H1 (cell line): ENCODE measurements at regions not wholly inside any gene's neighbourhood (a gene's known extent, or its start where the extent isn't known, plus 50 kb on each side); places are given as distances from the start of the nearest gene placed in this dataset.

Experiments used
- CTCF ChIA-PET: fragments of 300-600 bp; sonication (Branson Sonifier 250); formaldehyde crosslinking; loops from one replicate; lab custom pipeline; 2021; ENCODE audit not compliant: partially characterized antibody; lab: Charles Lee
- POLR2A ChIA-PET: fragments of 300-600 bp; sonication (Branson Sonifier 250); formaldehyde crosslinking; loops from one replicate; lab custom pipeline; 2021; ENCODE audit warnings: inconsistent platforms; ENCODE audit not compliant: partially characterized antibody; lab: Charles Lee
- DNase-seq, 2 experiments: peaks; one replicate each; pipeline versions ENCODE4 v3.0.0 to v3.0.0-alpha.2; 2010 to 2022; ENCODE audit warnings: low spot score in 2 of 2, low read depth in 1 of 2, mixed read lengths in 1 of 2
- FAIRE-seq: peaks from 2 replicates; lab custom pipeline; 2011; peaks lifted over from hg19 to GRCh38; lab: Jason Lieb, UNC
- H2AFZ ChIP-seq: 2 replicates; pipeline ENCODE4 v1.8.1; 2012; ENCODE audit warnings: low read length, inconsistent platforms
- H2AK5ac ChIP-seq: 2 replicates; pipeline ENCODE4 v1.6.1; 2013; ENCODE audit warnings: low read depth, low read length
- H2BK120ac ChIP-seq: replicated peaks from 2 replicates; pipeline ENCODE3; 2013; ENCODE audit warnings: low read depth, low read length, inconsistent platforms
- H2BK12ac ChIP-seq: 2 replicates; pipeline ENCODE4 v1.6.1; 2013; ENCODE audit warnings: low read depth, low read length
- H2BK15ac ChIP-seq: 2 replicates; pipeline ENCODE4 v1.6.1; 2013; ENCODE audit warnings: low read length
- H2BK20ac ChIP-seq: 2 replicates; pipeline ENCODE4 v1.6.1; 2013; ENCODE audit warnings: low read length
- H2BK5ac ChIP-seq: 2 replicates; pipeline ENCODE4 v1.6.1; 2013; ENCODE audit warnings: low read depth, low read length
- H3K14ac ChIP-seq: 2 replicates; pipeline ENCODE4 v1.6.1; 2013; ENCODE audit warnings: inconsistent platforms; ENCODE audit not compliant: insufficient read length
- H3K18ac ChIP-seq: 2 replicates; pipeline ENCODE4 v1.6.1; 2013; ENCODE audit warnings: low read length; ENCODE audit errors: extremely low read depth
- H3K23ac ChIP-seq: 2 replicates; pipeline ENCODE4 v1.6.1; 2013; ENCODE audit warnings: inconsistent platforms; ENCODE audit not compliant: insufficient read length
- H3K23me2 ChIP-seq: 2 replicates; pipeline ENCODE4 v1.6.1; 2013; ENCODE audit warnings: low read depth, low read length
- H3K27ac ChIP-seq: 2 replicates; pipeline ENCODE4 v1.6.1; 2011; ENCODE audit warnings: low read depth, low read length, inconsistent platforms
- H3K27me3 ChIP-seq, 4 experiments: replicated peaks in 1 of 4; 1 replicate in 1 of 4; 2 replicates in 3 of 4; pipeline versions ENCODE4 v1.6.1 to v1.8.1; 2011 to 2013; ENCODE audit warnings: low read length in 3 of 4, mild to moderate bottlenecking in 3 of 4, inconsistent platforms in 2 of 4, mixed read lengths in 2 of 4, moderate library complexity in 1 of 4; ENCODE audit not compliant: control insufficient read depth in 3 of 4, insufficient read depth in 3 of 4; ENCODE audit errors: extremely low read depth in 1 of 4
- H3K36me3 ChIP-seq, 4 experiments: 2 replicates each; pipeline versions ENCODE4 v1.6.1 to v1.8.1; 2011 to 2013; ENCODE audit warnings: mild to moderate bottlenecking in 4 of 4, low read length in 3 of 4, moderate library complexity in 2 of 4, control low read depth in 1 of 4, inconsistent platforms in 1 of 4; ENCODE audit not compliant: insufficient read depth in 4 of 4, control insufficient read depth in 2 of 4
- H3K4ac ChIP-seq: replicated peaks from 2 replicates; pipeline ENCODE3; 2013; ENCODE audit warnings: low read length, low read depth, mixed read lengths, inconsistent platforms; ENCODE audit not compliant: insufficient read length
- H3K4me1 ChIP-seq, 4 experiments: replicated peaks in 1 of 4; 1 replicate in 1 of 4; 2 replicates in 3 of 4; pipeline versions ENCODE4 v1.6.1 to v1.8.1; 2011 to 2013; ENCODE audit warnings: low read length in 3 of 4, inconsistent platforms in 2 of 4, mixed read lengths in 1 of 4; ENCODE audit not compliant: insufficient read depth in 4 of 4, control insufficient read depth in 3 of 4
- H3K4me2 ChIP-seq, 2 experiments: 2 replicates each; pipeline versions ENCODE4 v1.6.1 to v1.8.1; 2011 to 2013; ENCODE audit warnings: low read depth in 2 of 2, low read length in 2 of 2, control low read depth in 1 of 2, inconsistent platforms in 1 of 2, mild to moderate bottlenecking in 1 of 2; ENCODE audit not compliant: insufficient read depth in 1 of 2
- H3K4me3 ChIP-seq, 4 experiments: fragments of 200-600, 300-600 bp in 1 of 4; sonication (generic), shearing (Covaris generic), sonication (Bioruptor Twin) in 1 of 4; 2 replicates each; pipeline versions ENCODE4 v1.5.1 to v1.8.1; 2011 to 2016; ENCODE audit warnings: low read length in 4 of 4, low read depth in 3 of 4, control low read depth in 2 of 4, inconsistent platforms in 2 of 4, mild to moderate bottlenecking in 2 of 4, mixed read lengths in 1 of 4, moderate library complexity in 1 of 4; ENCODE audit not compliant: insufficient read depth in 2 of 4; ENCODE audit errors: extremely low read depth in 1 of 4
- H3K56ac ChIP-seq: replicated peaks from 2 replicates; pipeline ENCODE3; 2013; ENCODE audit warnings: low read depth, mild to moderate bottlenecking, mixed read lengths, low read length, inconsistent platforms; ENCODE audit not compliant: insufficient read length
- H3K79me1 ChIP-seq: 2 replicates; pipeline ENCODE4 v1.6.1; 2013; ENCODE audit warnings: low read depth, low read length, control low read depth
- H3K79me2 ChIP-seq, 2 experiments: 2 replicates each; pipeline versions ENCODE4 v1.6.1 to v1.8.1; 2012 to 2013; ENCODE audit warnings: low read length in 2 of 2, mild to moderate bottlenecking in 2 of 2, inconsistent platforms in 1 of 2; ENCODE audit not compliant: insufficient read depth in 2 of 2, control insufficient read depth in 1 of 2
- H3K9ac ChIP-seq, 4 experiments: replicated peaks in 1 of 4; 1 replicate in 1 of 4; 2 replicates in 3 of 4; pipeline versions ENCODE4 v1.6.1 to v1.8.1; 2011 to 2013; ENCODE audit warnings: low read depth in 3 of 4, low read length in 3 of 4, control low read depth in 2 of 4, mild to moderate bottlenecking in 2 of 4, moderate library complexity in 2 of 4, inconsistent platforms in 1 of 4; ENCODE audit errors: extremely low read depth in 1 of 4
- H3K9me3 ChIP-seq, 2 experiments: 2 replicates each; pipeline versions ENCODE4 v1.6.1 to v1.8.1; 2012 to 2013; ENCODE audit warnings: mild to moderate bottlenecking in 2 of 2, moderate library complexity in 2 of 2, control low read depth in 1 of 2, inconsistent platforms in 1 of 2, low read depth in 1 of 2, low read length in 1 of 2, mixed read lengths in 1 of 2; ENCODE audit not compliant: insufficient read depth in 2 of 2
- H4K20me1 ChIP-seq, 2 experiments: replicated peaks in 1 of 2; 2 replicates each; pipeline versions ENCODE3 to v1.8.1; 2011 to 2013; ENCODE audit warnings: inconsistent platforms in 2 of 2, low read length in 2 of 2, mild to moderate bottlenecking in 1 of 2; ENCODE audit not compliant: insufficient read depth in 2 of 2, control insufficient read depth in 1 of 2
- H4K5ac ChIP-seq: 2 replicates; pipeline ENCODE4 v1.6.1; 2013; ENCODE audit warnings: low read length, low read depth, mixed read lengths, inconsistent platforms; ENCODE audit not compliant: insufficient read length
- H4K8ac ChIP-seq: 2 replicates; pipeline ENCODE4 v1.8.0; 2013; ENCODE audit warnings: mild to moderate bottlenecking, moderate library complexity, low read length, inconsistent platforms; ENCODE audit not compliant: insufficient read depth; ENCODE audit errors: extremely low read depth
- H4K91ac ChIP-seq: replicated peaks from 2 replicates; pipeline ENCODE3; 2013; ENCODE audit warnings: low read length, mixed read lengths, inconsistent platforms; ENCODE audit not compliant: insufficient read length
- FOSL1 ChIP-seq: IDR thresholded peaks from 2 replicates; pipeline ENCODE4 v1.6.1; 2011; ENCODE audit warnings: mild to moderate bottlenecking, low read depth, low read length, moderate library complexity; ENCODE audit not compliant: insufficient read depth
- JUN ChIP-seq: IDR thresholded peaks from 2 replicates; pipeline ENCODE4 v1.6.1; 2011; ENCODE audit warnings: low read depth, mild to moderate bottlenecking, improper control_type of control experiment, low read length
- RAD21 ChIP-seq, 2 experiments: IDR thresholded peaks in 1 of 2; conservative IDR thresholded peaks in 1 of 2; 2 replicates each; pipeline ENCODE4 v1.6.1; 2011; ENCODE audit warnings: low read depth in 2 of 2, low read length in 2 of 2, improper control_type of control experiment in 1 of 2, inconsistent platforms in 1 of 2, mild to moderate bottlenecking in 1 of 2, moderate library complexity in 1 of 2
- WGBS, 2 experiments: shearing (Covaris generic) in 1 of 2; methylation state at CpG; one replicate each; pipeline versions ENCODE4 v1.1.6 to v1.1.7; 2013 to 2015; ENCODE audit warnings: low lambda C conversion rate in 2 of 2, mixed read lengths in 2 of 2, inconsistent platforms in 1 of 2, low coverage in 1 of 2, missing lambda C conversion rate in 1 of 2; ENCODE audit not compliant: insufficient replicate concordance in 2 of 2, insufficient coverage in 1 of 2, insufficient read length in 1 of 2; ENCODE audit errors: extremely low coverage in 1 of 2, missing lambda C conversion rate in 1 of 2; 5-methylcytosine and 5-hydroxymethylcytosine counted together

DNA sequence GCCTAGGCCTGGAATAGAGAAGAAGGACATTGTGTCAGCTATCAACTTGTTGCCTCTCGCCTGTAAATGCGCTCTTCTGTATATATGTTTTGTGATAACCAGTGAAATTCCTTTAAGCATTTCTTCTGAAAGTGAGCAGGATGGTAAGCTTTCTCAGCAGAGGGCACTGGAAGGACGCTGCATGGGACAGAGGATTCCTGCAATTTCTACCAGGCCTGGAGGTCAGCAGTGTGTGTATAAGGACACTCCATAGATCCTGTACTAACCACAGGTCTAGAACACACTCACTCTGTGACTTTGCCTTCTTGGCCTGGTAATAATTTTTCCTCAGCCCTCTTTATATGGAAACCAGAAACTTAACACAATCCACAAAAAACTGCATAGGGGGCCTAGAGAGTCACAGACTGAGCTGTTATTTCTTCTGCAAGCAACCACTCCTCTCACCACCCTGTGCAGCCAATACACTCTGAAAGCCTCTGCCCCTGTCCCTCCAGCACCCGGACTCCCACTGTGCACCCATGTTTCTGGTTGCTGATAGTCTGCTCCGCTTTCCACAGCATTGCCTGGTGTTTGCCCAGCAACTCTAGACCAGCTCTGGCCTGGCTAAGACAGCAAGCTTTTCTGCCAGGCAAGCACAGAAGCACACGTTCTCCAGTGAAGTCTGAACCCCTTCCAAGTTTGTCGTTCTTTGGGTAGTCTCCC is 94.0 kb upstream of the RMST start:
- FAIRE-seq = no peak
- H3K4me1 ChIP-seq = peaks cover 0 to 3% (median 0%) of the 10 kb centered on the region in 4 experiments; a peak in 3 of 7 replicates

More for the DNA sequence above, 94.0 kb upstream of the RMST start:
- no peak overlapping the region for H3K27ac ChIP-seq
- WGBS, 2 experiments = 78% methylated on average over 7 of the region's 7 CpGs; no CpG with 5 or more reads in 1 of the 2 experiments
- no peaks in the 10 kb centered on the region for H3K36me3 ChIP-seq
- no peak overlapping the region for H2BK20ac ChIP-seq
- no peaks in the 10 kb centered on the region for H3K23me2 ChIP-seq
- no peak overlapping the region for H3K18ac ChIP-seq
- no peak overlapping the region for H3K56ac ChIP-seq
- no peak overlapping the region for H4K91ac ChIP-seq
- no peak overlapping the region for H4K8ac ChIP-seq
- H3K4me3 ChIP-seq = no peak overlapping the region
- no peak overlapping the region for H2BK5ac ChIP-seq
- H3K4me2 ChIP-seq = no peak overlapping the region
- ChIA-PET POLR2A (no interaction called here), CTCF (interaction anchor here (0.5 to 1.2 kb wide), 4 partner anchors 15 to 147 kb away, joined by 3 to 5 read pairs (median 4); no protein-coding TSS in a partner anchor)
- no peak overlapping the region for H2BK120ac ChIP-seq
- H2AFZ ChIP-seq = no peak overlapping the region
- DNase-seq = no peak
- no peak overlapping the region for H3K9ac ChIP-seq
- H2AK5ac ChIP-seq = no peak overlapping the region
- H4K5ac ChIP-seq = no peak overlapping the region
- H3K23ac ChIP-seq = no peak overlapping the region
- no peaks in the 10 kb centered on the region for H3K79me2 ChIP-seq
- H2BK12ac ChIP-seq = no peak overlapping the region
- H3K9me3 ChIP-seq = no peaks in the 10 kb centered on the region
- H3K14ac ChIP-seq = no peak overlapping the region
- H4K20me1 ChIP-seq = no peaks in the 10 kb centered on the region
- 0 out of 2 replicates have a peak overlapping the region, but pooled peaks have one; percentile 3 for H2BK15ac ChIP-seq
- H3K4ac ChIP-seq = no peak overlapping the region
- H3K79me1 ChIP-seq = no peaks in the 10 kb centered on the region
- H3K27me3 ChIP-seq = no peaks in the 10 kb centered on the region
- TF ChIP-seq RAD21 (IDR thresholded peaks at IDR 0.05 in 1 of 2, conservative IDR thresholded peaks at IDR 0.05 in 1 of 2; ENCODE audit: low read depth in 2 of 2, low read length in 2 of 2) (peak in 1 of 2 experiments; percentile 27; a peak in 2 of 4 replicates), JUN (no peak), FOSL1 (no peak)
